ENCODE measurements at regions not wholly inside any gene's neighbourhood (a gene's known extent, or its start where the extent isn't known, plus 50 kb on each side); places are given as distances from the start of the nearest gene placed in this dataset.

DNA sequence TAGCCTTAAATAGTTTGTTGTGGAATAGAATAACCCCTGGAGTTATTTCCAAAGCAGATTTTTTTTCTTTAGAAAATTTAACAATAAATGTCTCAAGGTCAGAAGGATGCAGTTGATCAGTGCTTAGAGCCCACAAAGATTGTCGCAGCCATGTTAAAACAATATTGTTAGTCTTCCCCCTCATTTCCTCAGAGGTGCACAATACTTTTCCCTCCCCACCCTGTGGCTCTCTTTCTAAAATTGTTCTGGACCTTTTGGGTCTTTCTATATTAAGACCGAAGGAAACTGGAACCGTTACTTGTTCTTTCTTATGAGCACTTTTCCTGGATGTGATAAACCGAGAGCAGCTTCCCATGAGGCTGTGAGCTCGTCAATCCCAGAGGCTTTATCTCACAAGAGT lies 333.7 kb downstream of the HLX start:
- TF ChIP-seq SP1 (IDR thresholded peaks at IDR 0.05) (no peak), BHLHE40 (IDR thresholded peaks at IDR 0.05; ENCODE audit: borderline replicate concordance) (no peak), TARDBP (IDR thresholded peaks at IDR 0.05) (no peak), SUZ12 (IDR thresholded peaks at IDR 0.05) (no peak), FOXA1 (IDR thresholded peaks at IDR 0.05) (no peak), FOXM1 (IDR thresholded peaks at IDR 0.05; ENCODE audit: borderline replicate concordance) (no peak), LEF1 (IDR thresholded peaks at IDR 0.05; ENCODE audit: borderline replicate concordance) (no peak), ELF4 (IDR thresholded peaks at IDR 0.05) (no peak), NFRKB (IDR thresholded peaks at IDR 0.05) (no peak), FOXK2 (IDR thresholded peaks at IDR 0.05) (no peak), ZNF384 (IDR thresholded peaks at IDR 0.05) (no peak)

Measured in HEK293T (cell line).